ENCODE measurements at regions not wholly inside any gene's neighbourhood (a gene's known extent, or its start where the extent isn't known, plus 50 kb on each side); places are given as distances from the start of the nearest gene placed in this dataset.

DNA sequence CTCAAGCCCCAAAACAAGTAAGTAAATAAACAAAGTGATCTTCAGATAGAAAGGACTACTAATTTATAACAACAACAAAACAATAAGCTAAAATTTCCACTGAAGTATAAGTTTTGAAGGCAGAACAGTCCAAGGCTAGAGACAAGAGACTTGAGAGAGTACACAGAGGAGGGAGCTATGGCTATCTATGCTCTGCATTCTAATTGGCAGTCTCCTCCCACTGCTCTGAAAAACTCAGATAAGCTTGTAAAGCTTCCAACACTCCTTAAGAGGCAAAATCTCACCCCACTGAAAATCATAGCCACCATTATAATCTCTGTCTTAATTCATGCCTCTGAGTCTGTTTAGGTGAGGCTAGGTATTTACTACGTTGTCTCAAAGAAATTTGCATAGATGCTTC, 714.6 kb upstream of the LRATD1 start:
- 0% methylated on average over 1 of the region's 1 CpG for WGBS (ENCODE audit: missing lambda C conversion rate)
- POLR2A ChIA-PET: no interaction called here
- DNase-seq (ENCODE audit: low read depth in 1 of 2, low spot score in 1 of 2) (no peak), ATAC-seq (no peak), FAIRE-seq (no peak)
- TF ChIP-seq RARB (CRISPR knock-in tag; IDR thresholded peaks at IDR 0.05) (no peak), TFCP2L1 (CRISPR knock-in tag; IDR thresholded peaks at IDR 0.05) (no peak)
- TF ChIP-seq, protein P1, sequence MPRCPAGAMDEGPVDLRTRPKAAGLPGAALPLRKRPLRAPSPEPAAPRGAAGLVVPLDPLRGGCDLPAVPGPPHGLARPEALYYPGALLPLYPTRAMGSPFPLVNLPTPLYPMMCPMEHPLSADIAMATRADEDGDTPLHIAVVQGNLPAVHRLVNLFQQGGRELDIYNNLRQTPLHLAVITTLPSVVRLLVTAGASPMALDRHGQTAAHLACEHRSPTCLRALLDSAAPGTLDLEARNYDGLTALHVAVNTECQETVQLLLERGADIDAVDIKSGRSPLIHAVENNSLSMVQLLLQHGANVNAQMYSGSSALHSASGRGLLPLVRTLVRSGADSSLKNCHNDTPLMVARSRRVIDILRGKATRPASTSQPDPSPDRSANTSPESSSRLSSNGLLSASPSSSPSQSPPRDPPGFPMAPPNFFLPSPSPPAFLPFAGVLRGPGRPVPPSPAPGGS (IDR thresholded peaks at IDR 0.05): no peak
- TF ChIP-seq, protein P2, sequence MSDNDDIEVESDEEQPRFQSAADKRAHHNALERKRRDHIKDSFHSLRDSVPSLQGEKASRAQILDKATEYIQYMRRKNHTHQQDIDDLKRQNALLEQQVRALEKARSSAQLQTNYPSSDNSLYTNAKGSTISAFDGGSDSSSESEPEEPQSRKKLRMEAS (IDR thresholded peaks at IDR 0.05): no peak
- Histone ChIP-seq H3K4me1 (no peaks in the 10 kb centered on the region), H3K27ac (no peak overlapping the region), H3K4me2 (no peak overlapping the region), H3K4me3 (no peak overlapping the region), H3K9me3 (peaks cover 9% of the 10 kb centered on the region; the same call in 1 of the 3 replicates)
- CTCF ChIA-PET: no interaction called here

DNA sequence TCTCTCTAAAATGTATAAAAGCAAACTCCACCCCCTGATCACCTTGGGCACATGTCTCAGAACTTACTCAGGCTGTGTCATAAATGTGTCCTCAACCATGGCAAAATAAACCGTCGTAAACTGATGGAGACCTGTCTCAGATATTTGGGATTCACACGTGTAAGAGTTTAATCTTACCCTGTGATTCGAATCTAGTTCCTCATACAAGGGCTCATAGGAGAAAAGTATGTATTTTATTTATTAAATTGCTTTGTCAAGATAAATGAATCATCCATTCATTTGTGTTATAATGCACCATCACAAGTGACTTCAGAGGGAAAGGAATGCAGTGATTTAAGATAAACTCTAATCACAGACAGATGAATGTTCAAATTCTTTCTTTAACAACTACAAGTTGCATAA, 712.5 kb upstream of the LRATD1 start:
- TF ChIP-seq MAFK (IDR thresholded peaks at IDR 0.05; ENCODE audit: partially characterized antibody): no peak
- TF ChIP-seq HOXA7 (CRISPR knock-in tag; IDR thresholded peaks at IDR 0.05): no peak
- no peak for TF ChIP-seq KDM1A (IDR thresholded peaks at IDR 0.05; ENCODE audit: low read depth)
- TF ChIP-seq, protein P3, sequence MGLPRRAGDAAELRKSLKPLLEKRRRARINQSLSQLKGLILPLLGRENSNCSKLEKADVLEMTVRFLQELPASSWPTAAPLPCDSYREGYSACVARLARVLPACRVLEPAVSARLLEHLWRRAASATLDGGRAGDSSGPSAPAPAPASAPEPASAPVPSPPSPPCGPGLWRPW (IDR thresholded peaks at IDR 0.05): no peak
- TF ChIP-seq TFCP2L1 (CRISPR knock-in tag; IDR thresholded peaks at IDR 0.05): no peak
- TF ChIP-seq, protein P4, sequence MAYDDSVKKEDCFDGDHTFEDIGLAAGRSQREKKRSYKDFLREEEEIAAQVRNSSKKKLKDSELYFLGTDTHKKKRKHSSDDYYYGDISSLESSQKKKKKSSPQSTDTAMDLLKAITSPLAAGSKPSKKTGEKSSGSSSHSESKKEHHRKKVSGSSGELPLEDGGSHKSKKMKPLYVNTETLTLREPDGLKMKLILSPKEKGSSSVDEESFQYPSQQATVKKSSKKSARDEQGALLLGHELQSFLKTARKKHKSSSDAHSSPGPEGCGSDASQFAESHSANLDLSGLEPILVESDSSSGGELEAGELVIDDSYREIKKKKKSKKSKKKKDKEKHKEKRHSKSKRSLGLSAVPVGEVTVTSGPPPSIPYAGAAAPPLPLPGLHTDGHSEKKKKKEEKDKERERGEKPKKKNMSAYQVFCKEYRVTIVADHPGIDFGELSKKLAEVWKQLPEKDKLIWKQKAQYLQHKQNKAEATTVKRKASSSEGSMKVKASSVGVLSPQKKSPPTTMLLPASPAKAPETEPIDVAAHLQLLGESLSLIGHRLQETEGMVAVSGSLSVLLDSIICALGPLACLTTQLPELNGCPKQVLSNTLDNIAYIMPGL (CRISPR knock-in tag; IDR thresholded peaks at IDR 0.05; ENCODE audit: borderline replicate concordance): no peak
- no peak for TF ChIP-seq FOSB (CRISPR knock-in tag; IDR thresholded peaks at IDR 0.05)
- no peak for TF ChIP-seq ZC3H11A (IDR thresholded peaks at IDR 0.05)
- no peak for FAIRE-seq
- Histone ChIP-seq H3K27ac (no peak overlapping the region), H3K4me3 (no peak overlapping the region), H3K9me3 (peaks cover 17% of the 10 kb centered on the region; the same call in 1 of the 3 replicates), H3K4me2 (no peak overlapping the region), H3K4me1 (no peaks in the 10 kb centered on the region)
- POLR2A ChIA-PET: no interaction called here
- ATAC-seq: no peak
- no peak for DNase-seq (ENCODE audit: low read depth in 1 of 2, low spot score in 1 of 2)
- CTCF ChIA-PET: no interaction called here
- WGBS (ENCODE audit: missing lambda C conversion rate): 3% methylated on average over 4 of the region's 4 CpGs

DNA sequence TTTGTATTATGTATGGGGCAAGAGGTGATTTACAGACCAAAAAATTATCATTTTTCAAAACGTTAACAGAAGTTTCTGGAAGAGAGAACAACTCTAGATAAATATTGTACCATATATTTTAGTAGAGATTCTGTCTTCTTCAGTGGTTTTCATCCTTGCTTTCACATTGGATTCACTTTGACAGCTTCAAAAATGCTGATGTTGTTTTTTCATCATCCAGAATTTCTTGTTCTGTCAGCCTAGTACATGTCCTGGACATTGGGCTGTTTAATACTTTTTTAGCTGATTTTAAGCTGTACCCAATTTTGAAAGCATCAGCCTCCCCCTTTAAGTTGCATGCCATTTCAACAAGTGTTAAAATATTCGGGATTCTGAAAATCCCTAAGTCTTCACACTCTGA, 711.3 kb upstream of the LRATD1 start:
- under 1% methylated on average over 2 of the region's 2 CpGs for WGBS (ENCODE audit: missing lambda C conversion rate)
- no peak for DNase-seq (ENCODE audit: low read depth in 1 of 2, low spot score in 1 of 2)

DNA sequence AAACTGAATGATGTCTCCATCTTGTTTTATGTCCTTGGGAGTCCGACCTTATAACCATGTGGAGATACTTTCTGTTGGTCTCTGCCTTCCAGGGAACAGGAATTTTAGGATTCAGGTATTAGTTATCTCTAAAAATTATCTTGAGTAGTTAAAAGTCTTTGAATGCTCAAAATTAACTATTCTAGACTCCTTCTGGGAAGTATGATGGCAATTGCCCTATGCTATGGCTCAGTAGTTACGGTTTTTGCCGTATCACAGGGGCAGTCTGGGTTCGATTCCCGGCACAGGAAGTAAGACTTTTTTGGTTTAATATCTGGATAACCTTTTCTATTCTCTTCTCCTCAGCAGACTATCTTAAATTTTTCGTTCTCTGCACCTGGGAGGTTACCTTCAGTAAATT, 708.7 kb upstream of the LRATD1 start:
- H3K4me1 ChIP-seq: no peaks in the 10 kb centered on the region
- FAIRE-seq (no peak), ATAC-seq (no peak), DNase-seq (ENCODE audit: low read depth in 1 of 2, low spot score in 1 of 2) (no peak)
- no peak overlapping the region for H3K27ac ChIP-seq
- POLR2A ChIA-PET: no interaction called here
- no peak overlapping the region for H3K4me3 ChIP-seq
- TF ChIP-seq CHD2 (IDR thresholded peaks at IDR 0.05; ENCODE audit: low read length, partially characterized antibody) (no peak), CBX8 (IDR thresholded peaks at IDR 0.05) (no peak), HOXA7 (CRISPR knock-in tag; IDR thresholded peaks at IDR 0.05) (no peak), CEBPB (IDR thresholded peaks at IDR 0.05) (no peak), ZFP36 (IDR thresholded peaks at IDR 0.05; ENCODE audit: borderline replicate concordance, partially characterized antibody) (no peak), FOXS1 (CRISPR knock-in tag; IDR thresholded peaks at IDR 0.05) (no peak)
- TF ChIP-seq, protein P4 (CRISPR knock-in tag; IDR thresholded peaks at IDR 0.05; ENCODE audit: borderline replicate concordance): no peak
- 9% methylated on average over 6 of the region's 6 CpGs for WGBS (ENCODE audit: missing lambda C conversion rate)
- peaks cover 22% of the 10 kb centered on the region; the same call in 2 of the 3 replicates for H3K9me3 ChIP-seq
- CTCF ChIA-PET: no interaction called here
- H3K4me2 ChIP-seq: no peak overlapping the region

More for the DNA sequence above, 711.3 kb upstream of the LRATD1 start:
- H3K4me2 ChIP-seq: no peak overlapping the region
- CTCF ChIA-PET: no interaction called here
- no peaks in the 10 kb centered on the region for H3K4me1 ChIP-seq
- peaks cover 17% of the 10 kb centered on the region; the same call in 1 of the 3 replicates for H3K9me3 ChIP-seq
- POLR2A ChIA-PET: no interaction called here
- ATAC-seq: no peak
- FAIRE-seq: no peak
- TF ChIP-seq FOSL2 (IDR thresholded peaks at IDR 0.05): no peak
- no peak for TF ChIP-seq FOSL2 (CRISPR knock-in tag; IDR thresholded peaks at IDR 0.05)
- TF ChIP-seq, protein P5, sequence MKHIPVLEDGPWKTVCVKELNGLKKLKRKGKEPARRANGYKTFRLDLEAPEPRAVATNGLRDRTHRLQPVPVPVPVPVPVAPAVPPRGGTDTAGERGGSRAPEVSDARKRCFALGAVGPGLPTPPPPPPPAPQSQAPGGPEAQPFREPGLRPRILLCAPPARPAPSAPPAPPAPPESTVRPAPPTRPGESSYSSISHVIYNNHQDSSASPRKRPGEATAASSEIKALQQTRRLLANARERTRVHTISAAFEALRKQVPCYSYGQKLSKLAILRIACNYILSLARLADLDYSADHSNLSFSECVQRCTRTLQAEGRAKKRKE (CRISPR knock-in tag; IDR thresholded peaks at IDR 0.05; ENCODE audit: low read depth): no peak
- peak; percentile 69 for TF ChIP-seq MAFK (IDR thresholded peaks at IDR 0.05; ENCODE audit: partially characterized antibody)
- no peak for TF ChIP-seq MAZ (IDR thresholded peaks at IDR 0.05; ENCODE audit: borderline replicate concordance, low read depth, low read length)
- no peak for TF ChIP-seq CEBPB (IDR thresholded peaks at IDR 0.05)
- TF ChIP-seq KDM1A (IDR thresholded peaks at IDR 0.05; ENCODE audit: low read depth): no peak
- H3K4me3 ChIP-seq: no peak overlapping the region
- H3K27ac ChIP-seq: no peak overlapping the region

All from A549 (cell line).